GM19035 (cell line): ENCODE measurements at regions not wholly inside any gene's neighbourhood (a gene's known extent, or its start where the extent isn't known, plus 50 kb on each side); places are given as distances from the start of the nearest gene placed in this dataset.
A peak's percentile ranks its signal among the peaks of the same experiment; 100 is the strongest.
"Not testable (repeated sequence)": the region's sequence is repeated elsewhere in the genome, so short reads cannot be mapped to it uniquely, and the experiment has no call there.

Source experiments
- ATAC-seq: cut with Tn5 transposase; IDR thresholded peaks from one replicate; pipeline ENCODE4 v1.9.1; 2021; ENCODE audit not compliant: unreplicated experiment

DNA sequence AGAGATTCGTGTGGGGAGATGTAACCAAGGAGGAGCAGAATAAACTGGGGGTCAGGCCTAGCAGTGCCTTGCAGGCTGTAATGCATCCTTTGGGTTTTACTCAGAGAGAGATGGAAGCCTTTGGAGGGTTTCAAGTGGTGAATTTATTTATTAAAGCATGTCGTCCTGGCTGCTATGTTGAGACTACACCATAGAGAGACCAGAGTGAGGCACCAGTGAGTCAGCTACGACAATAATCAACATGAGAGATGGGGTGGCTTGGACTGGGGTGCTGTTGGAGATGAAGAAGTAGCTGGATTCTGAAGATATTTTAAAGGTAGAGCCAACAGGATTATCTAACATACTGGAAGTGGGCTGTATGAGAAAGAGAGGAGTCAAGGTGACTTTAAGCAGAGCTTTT, 335.3 kb upstream of the ARHGEF26 start:
- no peak for ATAC-seq

- no peak for ATAC-seq
Observed at GRCh38 chr3:153789380-153789779, 331.8 kb upstream of the ARHGEF26 start.

- ATAC-seq, result not testable (repeated sequence)
Observed at GRCh38 chr3:153797056-153797455, 324.1 kb upstream of the ARHGEF26 start.

DNA sequence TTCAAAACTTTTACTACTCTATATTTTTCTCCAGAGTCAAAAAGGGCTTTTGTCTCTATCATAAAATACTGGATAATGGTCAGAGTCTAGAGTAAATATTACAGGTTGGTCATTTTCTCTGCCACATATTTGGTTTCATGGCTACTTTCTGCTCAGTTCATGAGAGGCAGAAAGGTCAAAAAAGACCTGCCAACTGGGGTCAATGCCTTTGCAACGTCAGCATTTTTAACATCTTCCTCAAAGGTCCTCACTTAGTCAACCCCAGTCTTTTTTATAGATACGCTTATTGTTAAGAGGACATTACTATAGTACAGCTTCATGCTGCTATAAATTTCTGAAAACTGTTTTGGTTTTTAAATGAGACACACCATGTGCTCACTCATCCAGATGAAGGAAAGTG, 312.1 kb upstream of the ARHGEF26 start:
- no peak for ATAC-seq

GRCh38 chr3:153818338-153818737, 302.9 kb upstream of the ARHGEF26 start:
- ATAC-seq, result no peak

- ATAC-seq, result no peak
Observed at GRCh38 chr3:153820035-153820434, 301.2 kb upstream of the ARHGEF26 start.

GRCh38 chr3:153828346-153828745, 292.8 kb upstream of the ARHGEF26 start:
- ATAC-seq, result not testable (repeated sequence)

GRCh38 chr3:153829606-153830170, 291.5 kb upstream of the ARHGEF26 start:
- no peak for ATAC-seq

DNA sequence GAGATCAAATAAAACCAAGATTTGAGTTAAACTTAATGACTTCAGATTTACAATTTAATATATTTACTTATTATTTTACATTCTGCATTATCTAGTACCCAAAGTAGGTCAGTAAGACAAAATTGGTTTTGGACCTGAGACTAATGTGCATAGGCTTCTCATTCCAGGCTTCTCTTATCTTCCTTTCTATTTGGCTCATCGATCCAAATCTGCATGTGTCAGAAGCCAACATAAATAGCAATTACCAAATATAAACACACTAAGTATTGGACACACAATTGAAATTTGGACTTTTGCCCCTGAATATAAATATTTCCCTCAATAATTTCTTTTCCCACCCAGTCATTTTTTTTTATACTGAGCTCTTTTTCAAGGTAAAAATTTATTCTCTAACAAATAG, 290.6 kb upstream of the ARHGEF26 start:
- no peak for ATAC-seq

- ATAC-seq, result peak; percentile 55
Observed at GRCh38 chr3:153835540-153835939, 285.6 kb upstream of the ARHGEF26 start.

DNA sequence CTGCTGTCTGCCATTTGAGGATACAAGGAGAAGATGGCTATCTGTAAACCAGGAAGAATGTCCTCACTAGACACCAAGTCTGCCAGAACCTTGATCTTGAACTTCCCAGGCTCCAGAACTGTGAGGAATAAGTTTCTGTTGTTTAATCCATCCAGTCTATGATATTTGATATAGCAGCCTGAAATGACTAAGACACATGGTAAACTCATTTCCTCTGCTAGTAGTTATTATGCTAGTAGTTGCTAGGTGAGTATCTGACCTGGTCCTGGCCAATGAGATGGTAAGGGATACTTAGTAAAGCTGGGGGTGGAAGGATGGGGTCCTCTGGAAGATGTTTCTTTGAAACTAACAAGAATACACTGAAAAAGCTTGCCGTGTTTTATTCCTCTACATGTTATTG, 280.7 kb upstream of the ARHGEF26 start:
- no peak for ATAC-seq

- no peak for ATAC-seq
Observed at GRCh38 chr3:153843994-153844393, 277.2 kb upstream of the ARHGEF26 start.

- no peak for ATAC-seq
Observed at GRCh38 chr3:153845311-153845710, 275.9 kb upstream of the ARHGEF26 start.

GRCh38 chr3:153848702-153849101, 272.5 kb upstream of the ARHGEF26 start:
- no peak for ATAC-seq

DNA sequence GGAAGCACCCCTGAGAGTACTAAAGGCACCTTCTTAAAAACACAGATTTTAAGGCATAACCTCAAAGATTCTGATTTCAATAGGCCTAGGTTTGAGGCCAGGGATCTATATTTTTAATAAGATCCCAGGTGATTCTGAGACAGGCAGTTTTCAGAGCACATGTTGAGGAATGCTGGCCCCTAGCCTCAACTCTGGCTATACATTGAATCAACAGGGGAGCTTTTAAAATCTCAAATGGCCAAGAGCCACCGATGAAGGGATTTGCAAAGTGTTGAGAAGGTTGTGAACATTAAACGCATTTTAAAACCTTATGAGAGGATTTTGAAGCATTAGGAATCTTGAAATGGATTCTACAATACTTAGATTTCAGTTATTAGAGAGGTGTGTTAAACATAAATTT, 268.8 kb upstream of the ARHGEF26 start:
- ATAC-seq, result no peak

DNA sequence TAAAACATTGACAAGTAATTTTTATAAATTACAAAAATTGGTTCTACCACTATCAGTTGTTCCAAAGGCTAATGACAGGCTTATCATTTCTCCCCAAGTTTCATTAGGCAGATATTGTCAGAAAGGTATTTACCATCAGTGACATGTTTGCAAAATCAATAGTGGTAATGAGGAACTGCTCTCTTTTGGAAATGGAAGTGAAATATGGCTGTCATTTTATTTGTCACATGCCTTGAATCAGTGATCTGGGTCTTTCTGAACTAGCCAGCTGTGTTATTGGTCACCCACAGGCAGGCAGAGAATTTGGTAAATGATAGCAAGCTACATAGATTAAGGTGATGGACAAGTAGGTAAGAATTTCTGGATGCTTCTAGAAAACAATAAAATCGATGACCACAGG, 268.0 kb upstream of the ARHGEF26 start:
- ATAC-seq, result no peak

DNA sequence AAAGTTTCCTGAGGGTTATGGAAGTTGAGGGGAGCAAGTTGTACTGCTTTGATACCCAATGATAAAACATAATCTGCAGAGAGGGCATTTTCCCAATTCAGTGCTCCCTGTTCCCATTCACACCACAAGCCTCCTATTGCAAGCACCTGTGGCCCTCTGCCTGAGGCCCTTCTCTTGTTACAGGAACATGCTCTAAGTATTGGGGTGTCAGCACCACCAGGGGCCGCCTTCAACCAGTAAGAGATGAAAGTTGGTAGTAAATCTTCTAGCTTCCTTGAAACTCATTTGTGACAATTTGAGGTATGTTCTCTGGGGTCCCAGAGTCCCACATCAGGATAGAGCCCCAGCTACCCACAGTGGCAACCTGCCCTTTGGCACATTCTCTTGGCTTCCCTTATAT, 265.4 kb upstream of the ARHGEF26 start:
- peak; percentile 64 for ATAC-seq

DNA sequence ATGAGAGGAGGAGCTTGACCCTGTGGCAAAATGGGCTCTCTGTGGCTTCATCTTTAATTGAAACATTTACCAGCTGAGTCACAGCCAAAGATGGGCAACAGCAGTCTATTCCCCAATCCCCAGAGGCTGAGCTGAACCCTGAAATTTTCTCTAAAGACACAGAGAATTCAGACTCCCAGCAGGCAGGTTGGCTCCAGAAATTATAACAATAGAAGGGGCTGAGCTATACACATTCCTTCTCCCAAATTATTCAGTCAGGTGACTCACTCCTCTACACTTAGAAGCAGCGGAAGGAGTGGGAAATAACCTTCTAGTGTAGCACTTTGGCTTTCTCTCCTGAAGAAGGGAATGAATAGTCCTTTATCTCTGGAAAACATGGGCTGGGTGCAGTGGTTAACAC, 264.3 kb upstream of the ARHGEF26 start:
- no peak for ATAC-seq

- no peak for ATAC-seq
Observed at GRCh38 chr3:153864793-153865192, 256.4 kb upstream of the ARHGEF26 start.

DNA sequence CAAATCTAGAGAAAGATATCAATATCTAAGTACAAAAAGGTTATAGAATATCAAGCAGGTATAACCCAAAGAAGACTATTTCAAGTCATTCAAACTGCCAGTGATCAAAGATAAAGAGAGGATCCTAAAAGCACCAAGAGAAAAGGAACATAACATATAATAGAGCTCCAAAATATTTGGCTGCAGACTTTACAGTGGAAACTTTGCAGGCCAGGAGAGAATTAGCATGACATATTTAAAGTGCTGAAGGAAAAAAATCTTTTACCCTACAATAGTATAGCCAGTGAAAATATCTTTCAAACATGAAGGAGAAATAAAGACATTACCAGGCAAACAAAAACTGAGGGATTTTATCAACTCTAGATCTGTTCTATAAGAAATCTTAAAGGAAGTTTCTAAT, 254.3 kb upstream of the ARHGEF26 start:
- ATAC-seq, result no peak

- not testable (repeated sequence) for ATAC-seq
Observed at GRCh38 chr3:153874348-153874747, 246.8 kb upstream of the ARHGEF26 start.

DNA sequence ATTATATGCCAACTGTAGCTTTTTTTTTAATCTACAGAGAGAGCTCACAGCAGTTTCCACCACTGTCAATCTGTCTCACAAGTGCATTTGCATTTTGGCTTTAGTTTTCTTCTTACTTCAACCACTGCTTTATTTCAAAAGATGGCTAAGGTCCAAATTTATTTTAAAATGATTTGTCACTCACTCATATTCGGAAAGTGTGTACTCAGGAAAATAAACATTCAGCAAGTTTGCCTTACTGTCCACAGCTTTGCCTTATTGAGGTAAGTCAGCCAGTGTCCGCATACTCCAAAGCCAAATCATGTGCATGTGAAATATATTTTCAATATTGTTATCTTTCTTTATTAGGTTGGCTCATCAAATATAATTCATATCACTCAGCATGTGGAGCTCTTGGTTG, 240.7 kb upstream of the ARHGEF26 start:
- no peak for ATAC-seq

GRCh38 chr3:153881201-153881600, 240.0 kb upstream of the ARHGEF26 start:
- no peak for ATAC-seq

DNA sequence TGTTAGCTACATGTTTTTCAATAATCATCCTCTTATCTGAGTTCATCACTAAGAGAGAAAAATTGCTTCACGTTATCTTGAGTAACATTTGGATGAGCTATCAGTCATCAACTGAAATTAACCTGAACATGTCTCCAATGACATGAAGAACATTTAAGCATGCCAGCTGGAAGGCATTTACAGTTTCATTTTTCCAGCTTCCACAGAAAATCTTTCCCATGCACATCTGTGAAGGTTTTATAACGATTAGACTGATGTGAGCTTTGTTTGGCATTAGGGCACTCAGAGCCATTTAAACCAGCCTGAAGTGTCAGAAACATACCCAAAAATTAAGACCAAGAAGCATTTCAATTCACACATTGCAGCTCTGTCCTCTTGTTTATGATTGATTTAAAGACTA, 235.8 kb upstream of the ARHGEF26 start:
- ATAC-seq, result no peak
